ENCODE measurements at regions not wholly inside any gene's neighbourhood (a gene's known extent, or its start where the extent isn't known, plus 50 kb on each side); places are given as distances from the start of the nearest gene placed in this dataset.

GRCh38 chr13:54744747-54745146 is 1716.1 kb downstream of the OLFM4 start:
- TF ChIP-seq POLR2AphosphoS5 (IDR thresholded peaks at IDR 0.05) (no peak), CTCF (IDR thresholded peaks at IDR 0.05 in 8 of 11, conservative IDR thresholded peaks at IDR 0.05 in 3 of 11) (no peak)

Data from spleen (tissue), 7 donors.